ENCODE measurements at regions not wholly inside any gene's neighbourhood (a gene's known extent, or its start where the extent isn't known, plus 50 kb on each side); places are given as distances from the start of the nearest gene placed in this dataset.

GRCh38 chr14:49019467-49020115 is 566.6 kb downstream of the RPS29 start:
- ChIA-PET RAD21 (ENCODE audit: low non-redundant PET in 1 of 2, low total read pairs in 2 of 2, uncharacterized antibody in 2 of 2, unreplicated experiment in 2 of 2) (no interaction called here), CTCF (no interaction called here), POLR2A (no interaction called here)
- Histone ChIP-seq H3K36me3 (ENCODE audit: control insufficient read depth in 1 of 2, insufficient read depth in 2 of 2, low read length in 2 of 2) (no peaks in the 10 kb centered on the region), H3K79me2 (ENCODE audit: insufficient read depth, low read length) (no peaks in the 10 kb centered on the region), H3K9me2 (ENCODE audit: insufficient read depth) (no peaks in the 10 kb centered on the region), H3K4me1 (ENCODE audit: control insufficient read depth in 1 of 2, insufficient read depth in 2 of 2, low read length in 2 of 2) (no peaks in the 10 kb centered on the region), H3K27ac (ENCODE audit: low read depth, low read length) (no peak overlapping the region), H4K20me1 (ENCODE audit: insufficient read depth) (no peaks in the 10 kb centered on the region), H3K4me2 (ENCODE audit: low read length) (no peak overlapping the region), H3K9ac (ENCODE audit: low read length) (no peak overlapping the region), H2AFZ (ENCODE audit: low read depth, low read length, poor library complexity, severe bottlenecking) (no peak overlapping the region), H3K9me3 (ENCODE audit: control insufficient read depth in 1 of 2, insufficient read depth in 1 of 2, low read depth in 1 of 2, low read length in 2 of 2) (no peaks in the 10 kb centered on the region), H3K4me3 (replicated peaks in 1 of 2; ENCODE audit: low read depth in 1 of 2, low read length in 2 of 2) (no peak overlapping the region), H3K27me3 (ENCODE audit: insufficient read depth, low read length) (no peaks in the 10 kb centered on the region)
- no peak for ATAC-seq
- TF ChIP-seq EZH2 (IDR thresholded peaks at IDR 0.05): no peak
- TF ChIP-seq ELF1 (IDR thresholded peaks at IDR 0.05; ENCODE audit: borderline replicate concordance, low read depth): no peak
- BruUV-seq (replicated peaks): no TSS peak
- DNase-seq (ENCODE audit: low read depth, low spot score): no peak
- intact Hi-C loops (cut with micrococcal nuclease): no loop called here

GRCh38 chr14:49017447-49017846 is 568.7 kb downstream of the RPS29 start:
- no peaks in the 10 kb centered on the region for H3K4me1 ChIP-seq (ENCODE audit: control insufficient read depth in 1 of 2, insufficient read depth in 2 of 2, low read length in 2 of 2)
- TF ChIP-seq EZH2 (IDR thresholded peaks at IDR 0.05) (no peak), CEBPB (IDR thresholded peaks at IDR 0.05; ENCODE audit: low read depth) (no peak), ELF1 (IDR thresholded peaks at IDR 0.05; ENCODE audit: borderline replicate concordance, low read depth) (no peak), ZBTB33 (IDR thresholded peaks at IDR 0.05; ENCODE audit: extremely low read depth, insufficient replicate concordance, low read length) (no peak), POLR2AphosphoS5 (IDR thresholded peaks at IDR 0.05; ENCODE audit: low read depth, low read length) (no peak), ZNF274 (IDR thresholded peaks at IDR 0.05; ENCODE audit: low read depth, low read length) (no peak), EZH2phosphoT487 (IDR thresholded peaks at IDR 0.05; ENCODE audit: borderline replicate concordance) (no peak), SRF (IDR thresholded peaks at IDR 0.05; ENCODE audit: low read depth) (no peak)
- RAD21 ChIA-PET (ENCODE audit: low non-redundant PET in 1 of 2, low total read pairs in 2 of 2, uncharacterized antibody in 2 of 2, unreplicated experiment in 2 of 2): no interaction called here
- no peak overlapping the region for H3K4me3 ChIP-seq (replicated peaks in 1 of 2; ENCODE audit: low read depth in 1 of 2, low read length in 2 of 2)
- intact Hi-C loops (cut with micrococcal nuclease): no loop called here
- no peak overlapping the region for H3K4me2 ChIP-seq (ENCODE audit: low read length)
- H3K79me2 ChIP-seq (ENCODE audit: insufficient read depth, low read length): no peaks in the 10 kb centered on the region
- H3K9me3 ChIP-seq (ENCODE audit: control insufficient read depth in 1 of 2, insufficient read depth in 1 of 2, low read depth in 1 of 2, low read length in 2 of 2): no peaks in the 10 kb centered on the region
- POLR2A ChIA-PET: no interaction called here
- no peaks in the 10 kb centered on the region for H3K36me3 ChIP-seq (ENCODE audit: control insufficient read depth in 1 of 2, insufficient read depth in 2 of 2, low read length in 2 of 2)
- H4K20me1 ChIP-seq (ENCODE audit: insufficient read depth): no peaks in the 10 kb centered on the region
- BruUV-seq (replicated peaks): no TSS peak
- no peak overlapping the region for H3K9ac ChIP-seq (ENCODE audit: low read length)
- CTCF ChIA-PET: no interaction called here
- H2AFZ ChIP-seq (ENCODE audit: low read depth, low read length, poor library complexity, severe bottlenecking): no peak overlapping the region
- ATAC-seq (no peak), DNase-seq (ENCODE audit: low read depth, low spot score) (no peak)
- H3K27me3 ChIP-seq (ENCODE audit: insufficient read depth, low read length): no peaks in the 10 kb centered on the region
- H3K9me2 ChIP-seq (ENCODE audit: insufficient read depth): no peaks in the 10 kb centered on the region
- H3K27ac ChIP-seq (ENCODE audit: low read depth, low read length): no peak overlapping the region
